Omental fat pad (tissue), 3 donors: ENCODE measurements at regions not wholly inside any gene's neighbourhood (a gene's known extent, or its start where the extent isn't known, plus 50 kb on each side); places are given as distances from the start of the nearest gene placed in this dataset.

Experiments used
- ATAC-seq: fragments of 150-250 bp; one replicate; pipeline ENCODE4 v1.9.1; 2016; ENCODE audit warnings: mild to moderate bottlenecking, moderate library complexity; ENCODE audit not compliant: low FRiP score
- DNase-seq: peaks from one replicate; pipeline ENCODE4 v3.0.0-alpha.2; 2019; ENCODE audit warnings: low spot score
- TF ChIP-seq, protein P1 (sequence below), 3 donors: fragments of 450-650 bp; IDR thresholded peaks; one replicate each; pipeline ENCODE4 v1.5.1; 2016 to 2017; ENCODE audit warnings: antibody characterized with exemption in 3 of 3, mild to moderate bottlenecking in 3 of 3, moderate library complexity in 2 of 3

DNA sequence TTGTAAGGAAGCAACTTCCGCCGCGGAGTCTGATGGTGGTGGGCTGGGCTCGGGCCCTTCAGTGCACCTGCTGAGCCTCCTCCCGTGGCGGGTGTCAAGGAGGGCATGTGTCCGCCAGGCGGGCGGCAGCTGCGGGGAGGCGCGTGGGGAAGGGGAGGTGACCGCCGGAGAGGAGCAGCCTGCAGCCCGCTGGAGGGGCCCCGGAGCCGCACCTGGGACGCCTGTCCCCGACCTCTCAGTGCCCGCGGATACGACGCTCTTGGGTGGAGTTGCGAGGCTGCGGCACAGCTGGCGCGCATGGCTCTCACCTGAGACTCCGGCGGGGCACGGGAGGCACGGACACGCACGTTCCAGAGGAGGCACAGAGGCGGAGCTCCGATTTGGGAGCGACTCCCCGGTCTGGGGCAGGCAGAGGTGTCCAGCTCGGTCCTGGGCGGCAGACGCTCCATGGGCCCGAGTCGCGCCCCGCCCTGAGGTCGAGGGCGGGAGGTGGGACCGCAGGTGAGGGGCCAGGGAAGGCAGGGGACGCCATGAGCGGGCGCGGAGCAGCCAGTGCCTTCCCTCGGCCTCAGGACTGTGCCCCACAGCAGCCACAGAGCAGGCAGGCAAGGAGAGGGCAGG lies 50.2 kb upstream of the PRR20G start:
- ATAC-seq, result no peak
- TF ChIP-seq, protein P1, sequence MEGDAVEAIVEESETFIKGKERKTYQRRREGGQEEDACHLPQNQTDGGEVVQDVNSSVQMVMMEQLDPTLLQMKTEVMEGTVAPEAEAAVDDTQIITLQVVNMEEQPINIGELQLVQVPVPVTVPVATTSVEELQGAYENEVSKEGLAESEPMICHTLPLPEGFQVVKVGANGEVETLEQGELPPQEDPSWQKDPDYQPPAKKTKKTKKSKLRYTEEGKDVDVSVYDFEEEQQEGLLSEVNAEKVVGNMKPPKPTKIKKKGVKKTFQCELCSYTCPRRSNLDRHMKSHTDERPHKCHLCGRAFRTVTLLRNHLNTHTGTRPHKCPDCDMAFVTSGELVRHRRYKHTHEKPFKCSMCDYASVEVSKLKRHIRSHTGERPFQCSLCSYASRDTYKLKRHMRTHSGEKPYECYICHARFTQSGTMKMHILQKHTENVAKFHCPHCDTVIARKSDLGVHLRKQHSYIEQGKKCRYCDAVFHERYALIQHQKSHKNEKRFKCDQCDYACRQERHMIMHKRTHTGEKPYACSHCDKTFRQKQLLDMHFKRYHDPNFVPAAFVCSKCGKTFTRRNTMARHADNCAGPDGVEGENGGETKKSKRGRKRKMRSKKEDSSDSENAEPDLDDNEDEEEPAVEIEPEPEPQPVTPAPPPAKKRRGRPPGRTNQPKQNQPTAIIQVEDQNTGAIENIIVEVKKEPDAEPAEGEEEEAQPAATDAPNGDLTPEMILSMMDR (IDR thresholded peaks at IDR 0.05), result no peak
- no peak for DNase-seq
